ENCODE measurements at regions not wholly inside any gene's neighbourhood (a gene's known extent, or its start where the extent isn't known, plus 50 kb on each side); places are given as distances from the start of the nearest gene placed in this dataset.

DNA sequence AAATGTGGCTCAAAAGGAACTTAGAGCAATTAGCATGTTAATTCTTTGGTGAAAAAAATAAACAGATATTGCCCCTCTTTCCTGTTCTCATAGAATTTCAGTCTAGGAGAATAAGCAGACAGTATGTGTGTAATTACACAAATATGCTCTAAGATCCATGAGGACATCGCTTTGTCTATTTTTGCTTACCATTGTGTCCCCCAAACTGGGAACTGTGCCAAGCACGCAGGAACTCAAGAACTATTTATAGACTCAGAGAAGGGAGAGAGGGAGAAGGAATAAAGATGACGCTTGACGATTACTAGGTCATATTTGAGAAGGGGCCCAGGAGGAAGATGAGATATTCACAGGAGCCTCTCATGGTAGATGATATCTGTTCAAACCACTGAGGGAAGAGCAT, 692.6 kb downstream of the RAB28 start:
- TF ChIP-seq ZNF548 (tag by site-specific recombination; IDR thresholded peaks at IDR 0.05) (no peak), KLF1 (tag by site-specific recombination; IDR thresholded peaks at IDR 0.05) (no peak), AEBP2 (tag by site-specific recombination; IDR thresholded peaks at IDR 0.05; ENCODE audit: borderline replicate concordance) (no peak), ZNF133 (tag by site-specific recombination; IDR thresholded peaks at IDR 0.05) (no peak), ZNF792 (tag by site-specific recombination; IDR thresholded peaks at IDR 0.05) (no peak), FEZF1 (tag by site-specific recombination; IDR thresholded peaks at IDR 0.05) (no peak), ZSCAN30 (tag by site-specific recombination; IDR thresholded peaks at IDR 0.05) (no peak), ZNF785 (tag by site-specific recombination; IDR thresholded peaks at IDR 0.05) (no peak)
- TF ChIP-seq, protein P1, sequence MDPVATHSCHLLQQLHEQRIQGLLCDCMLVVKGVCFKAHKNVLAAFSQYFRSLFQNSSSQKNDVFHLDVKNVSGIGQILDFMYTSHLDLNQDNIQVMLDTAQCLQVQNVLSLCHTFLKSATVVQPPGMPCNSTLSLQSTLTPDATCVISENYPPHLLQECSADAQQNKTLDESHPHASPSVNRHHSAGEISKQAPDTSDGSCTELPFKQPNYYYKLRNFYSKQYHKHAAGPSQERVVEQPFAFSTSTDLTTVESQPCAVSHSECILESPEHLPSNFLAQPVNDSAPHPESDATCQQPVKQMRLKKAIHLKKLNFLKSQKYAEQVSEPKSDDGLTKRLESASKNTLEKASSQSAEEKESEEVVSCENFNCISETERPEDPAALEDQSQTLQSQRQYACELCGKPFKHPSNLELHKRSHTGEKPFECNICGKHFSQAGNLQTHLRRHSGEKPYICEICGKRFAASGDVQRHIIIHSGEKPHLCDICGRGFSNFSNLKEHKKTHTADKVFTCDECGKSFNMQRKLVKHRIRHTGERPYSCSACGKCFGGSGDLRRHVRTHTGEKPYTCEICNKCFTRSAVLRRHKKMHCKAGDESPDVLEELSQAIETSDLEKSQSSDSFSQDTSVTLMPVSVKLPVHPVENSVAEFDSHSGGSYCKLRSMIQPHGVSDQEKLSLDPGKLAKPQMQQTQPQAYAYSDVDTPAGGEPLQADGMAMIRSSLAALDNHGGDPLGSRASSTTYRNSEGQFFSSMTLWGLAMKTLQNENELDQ (tag by site-specific recombination; IDR thresholded peaks at IDR 0.05; ENCODE audit: low read depth): no peak
- Histone ChIP-seq H3K4me3 (ENCODE audit: low read depth, low read length) (no peak overlapping the region), H3K4me1 (ENCODE audit: control insufficient read depth, insufficient read depth, low read length) (no peaks in the 10 kb centered on the region), H3K27ac (ENCODE audit: extremely low read depth, low read depth, low read length) (no peak overlapping the region), H3K9me3 (ENCODE audit: control insufficient read depth, insufficient read depth, low read depth, low read length) (no peaks in the 10 kb centered on the region), H3K36me3 (ENCODE audit: control insufficient read depth in 2 of 2, insufficient read depth in 1 of 2, low read length in 2 of 2) (no peaks in the 10 kb centered on the region)
- CTCF ChIA-PET: no interaction called here
- POLR2A ChIA-PET: no interaction called here

DNA sequence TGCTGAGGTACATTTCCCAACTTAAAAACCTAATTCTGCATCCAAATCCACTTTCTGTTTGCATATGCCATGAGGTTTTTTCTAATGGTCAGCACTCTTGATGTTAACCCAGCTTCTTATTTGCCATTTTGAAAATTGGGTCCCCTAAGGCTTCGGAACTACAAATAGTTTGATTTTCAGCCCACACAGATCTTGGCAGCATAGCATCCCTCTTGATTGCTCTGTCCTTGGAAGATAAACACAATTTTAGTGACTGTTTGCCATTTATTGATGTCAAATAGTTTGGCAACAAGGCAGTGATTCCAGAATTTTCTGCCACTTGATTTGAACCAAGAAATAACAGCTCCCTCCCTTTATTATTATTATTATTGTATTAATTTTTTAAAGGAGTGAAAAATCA, 696.9 kb downstream of the RAB28 start:
- POLR2A ChIA-PET: no interaction called here
- H3K27ac ChIP-seq (ENCODE audit: extremely low read depth, low read depth, low read length): no peak overlapping the region
- no peak overlapping the region for H3K4me3 ChIP-seq (ENCODE audit: low read depth, low read length)
- H3K9me3 ChIP-seq (ENCODE audit: control insufficient read depth, insufficient read depth, low read depth, low read length): no peaks in the 10 kb centered on the region
- no peaks in the 10 kb centered on the region for H3K36me3 ChIP-seq (ENCODE audit: control insufficient read depth in 2 of 2, insufficient read depth in 1 of 2, low read length in 2 of 2)
- H3K4me1 ChIP-seq (ENCODE audit: control insufficient read depth, insufficient read depth, low read length): no peaks in the 10 kb centered on the region
- CTCF ChIA-PET: no interaction called here
- no peak for TF ChIP-seq ZFP41 (tag by site-specific recombination; IDR thresholded peaks at IDR 0.05; ENCODE audit: borderline replicate concordance)
- no peak for TF ChIP-seq HOXD13 (CRISPR knock-in tag; IDR thresholded peaks at IDR 0.05; ENCODE audit: borderline replicate concordance)
- no peak for TF ChIP-seq ZNF777 (tag by site-specific recombination; IDR thresholded peaks at IDR 0.05; ENCODE audit: borderline replicate concordance)
- TF ChIP-seq ZNF426 (tag by site-specific recombination; IDR thresholded peaks at IDR 0.05): no peak
- TF ChIP-seq, protein P2, sequence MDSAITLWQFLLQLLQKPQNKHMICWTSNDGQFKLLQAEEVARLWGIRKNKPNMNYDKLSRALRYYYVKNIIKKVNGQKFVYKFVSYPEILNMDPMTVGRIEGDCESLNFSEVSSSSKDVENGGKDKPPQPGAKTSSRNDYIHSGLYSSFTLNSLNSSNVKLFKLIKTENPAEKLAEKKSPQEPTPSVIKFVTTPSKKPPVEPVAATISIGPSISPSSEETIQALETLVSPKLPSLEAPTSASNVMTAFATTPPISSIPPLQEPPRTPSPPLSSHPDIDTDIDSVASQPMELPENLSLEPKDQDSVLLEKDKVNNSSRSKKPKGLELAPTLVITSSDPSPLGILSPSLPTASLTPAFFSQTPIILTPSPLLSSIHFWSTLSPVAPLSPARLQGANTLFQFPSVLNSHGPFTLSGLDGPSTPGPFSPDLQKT (IDR thresholded peaks at IDR 0.05; ENCODE audit: borderline replicate concordance, low read depth, low read length): no peak

DNA sequence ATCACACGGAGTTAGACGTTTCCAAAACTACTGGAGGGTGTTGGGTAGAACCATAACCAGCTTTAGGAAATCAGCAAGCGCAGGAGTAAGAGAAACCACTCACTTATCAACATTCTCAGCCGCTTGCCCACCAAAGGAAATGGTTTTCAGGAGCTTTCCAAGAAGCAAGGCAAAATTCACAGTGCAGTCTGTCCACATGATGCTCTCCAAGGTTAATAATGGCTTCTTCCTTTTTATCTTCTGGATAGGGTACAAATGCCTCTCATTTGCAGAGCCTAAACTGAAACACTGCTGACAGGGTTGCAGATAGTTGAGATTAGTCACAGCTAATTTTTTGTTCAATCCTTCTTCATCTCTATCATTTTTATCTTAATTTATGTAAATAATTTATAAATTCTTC, 705.4 kb downstream of the RAB28 start:
- ChIA-PET CTCF (no interaction called here), POLR2A (no interaction called here)
- TF ChIP-seq ZNF423 (tag by site-specific recombination; IDR thresholded peaks at IDR 0.05) (no peak), FEZF1 (tag by site-specific recombination; IDR thresholded peaks at IDR 0.05) (no peak)
- no peaks in the 10 kb centered on the region for H3K9me3 ChIP-seq (ENCODE audit: control insufficient read depth, insufficient read depth, low read depth, low read length)
- no peaks in the 10 kb centered on the region for H3K4me1 ChIP-seq (ENCODE audit: control insufficient read depth, insufficient read depth, low read length)
- no peaks in the 10 kb centered on the region for H3K36me3 ChIP-seq (ENCODE audit: control insufficient read depth in 2 of 2, insufficient read depth in 1 of 2, low read length in 2 of 2)
- no peak overlapping the region for H3K27ac ChIP-seq (ENCODE audit: extremely low read depth, low read depth, low read length)
- no peak overlapping the region for H3K4me3 ChIP-seq (ENCODE audit: low read depth, low read length)
